H54 (cell line): ENCODE measurements at regions not wholly inside any gene's neighbourhood (a gene's known extent, or its start where the extent isn't known, plus 50 kb on each side); places are given as distances from the start of the nearest gene placed in this dataset.

Experiments used
- DNase-seq: peaks from one replicate; pipeline ENCODE4 v3.0.0; 2011; ENCODE audit warnings: low spot score, mixed read lengths; ENCODE audit not compliant: insufficient read length
- FAIRE-seq: peaks from 3 replicates; lab custom pipeline; 2011; peaks lifted over from hg19 to GRCh38; lab: Jason Lieb, UNC
- POLR2A ChIP-seq: IDR thresholded peaks from 2 replicates; pipeline ENCODE4 v1.6.1; 2011; ENCODE audit warnings: low read depth, mild to moderate bottlenecking, low read length

GRCh38 chr9:86662890-86663468 lies 284.3 kb downstream of the GAS1 start:
- no peak for TF ChIP-seq POLR2A
- DNase-seq (no peak), FAIRE-seq (no peak)

- DNase-seq (peak; percentile 19), FAIRE-seq (peak; percentile 83)
- TF ChIP-seq POLR2A, result no peak
Observed at GRCh38 chr9:86660146-86660943, 287.0 kb downstream of the GAS1 start.

- FAIRE-seq (peak; percentile 36), DNase-seq (no peak)
- no peak for TF ChIP-seq POLR2A
Observed at GRCh38 chr9:86659413-86660046, 287.8 kb downstream of the GAS1 start.

- FAIRE-seq (peak; percentile 20), DNase-seq (no peak)
- TF ChIP-seq POLR2A, result no peak
Observed at GRCh38 chr9:86655147-86655546, 292.2 kb downstream of the GAS1 start.

GRCh38 chr9:86653466-86653865 lies 293.8 kb downstream of the GAS1 start:
- DNase-seq, result no peak
- TF ChIP-seq POLR2A, result no peak
- FAIRE-seq, result no peak

GRCh38 chr9:86652736-86653135 lies 294.6 kb downstream of the GAS1 start:
- no peak for TF ChIP-seq POLR2A
- no peak for FAIRE-seq
- DNase-seq, result no peak

GRCh38 chr9:86649913-86650312 lies 295.7 kb upstream of the TUT7 start:
- no peak for TF ChIP-seq POLR2A
- DNase-seq, result no peak
- no peak for FAIRE-seq

- FAIRE-seq, result no peak
- TF ChIP-seq POLR2A, result no peak
- no peak for DNase-seq
Observed at GRCh38 chr9:86648828-86649170, 294.6 kb upstream of the TUT7 start.

GRCh38 chr9:86648156-86648827 lies 294.1 kb upstream of the TUT7 start:
- no peak for TF ChIP-seq POLR2A
- FAIRE-seq (no peak), DNase-seq (no peak)

- FAIRE-seq (no peak), DNase-seq (no peak)
- TF ChIP-seq POLR2A, result no peak
Observed at GRCh38 chr9:86645303-86645702, 291.1 kb upstream of the TUT7 start.

GRCh38 chr9:86644675-86645034 lies 290.4 kb upstream of the TUT7 start:
- no peak for FAIRE-seq
- TF ChIP-seq POLR2A, result no peak
- DNase-seq, result no peak

- DNase-seq, result no peak
- no peak for TF ChIP-seq POLR2A
- no peak for FAIRE-seq
Observed at GRCh38 chr9:86643946-86644674, 289.9 kb upstream of the TUT7 start.

- no peak for FAIRE-seq
- DNase-seq, result no peak
- no peak for TF ChIP-seq POLR2A
Observed at GRCh38 chr9:86642721-86643120, 288.5 kb upstream of the TUT7 start.
